ACC112 (cell line): ENCODE measurements at regions not wholly inside any gene's neighbourhood (a gene's known extent, or its start where the extent isn't known, plus 50 kb on each side); places are given as distances from the start of the nearest gene placed in this dataset.
A peak's percentile ranks its signal among the peaks of the same experiment; 100 is the strongest.

Source experiments
- H2AFZ ChIP-seq: fragments of 200-600 bp; sonication (generic); one replicate; pipeline ENCODE4 v1.6.0; 2017; ENCODE audit warnings: antibody characterized with exemption, low read length; ENCODE audit not compliant: unreplicated experiment
- H3K27ac ChIP-seq: fragments of 200-600 bp; sonication (generic); 2 replicates; pipeline ENCODE4 v1.5.1; 2014; ENCODE audit warnings: low read depth, mild to moderate bottlenecking, antibody characterized with exemption, low read length, moderate library complexity
- H3K27me3 ChIP-seq: fragments of 200-600 bp; sonication (generic); 2 replicates; pipeline ENCODE4 v1.6.1; 2014; ENCODE audit warnings: mild to moderate bottlenecking, antibody characterized with exemption, low read length, moderate library complexity, mixed read lengths; ENCODE audit not compliant: insufficient read depth
- H3K36me3 ChIP-seq: fragments of 200-600 bp; sonication (generic); 2 replicates; pipeline ENCODE4 v1.6.1; 2016; ENCODE audit warnings: mild to moderate bottlenecking, antibody characterized with exemption, low read length, moderate library complexity, mixed read lengths; ENCODE audit not compliant: insufficient read depth
- H3K4me1 ChIP-seq: fragments of 200-600 bp; sonication (generic); one replicate; pipeline ENCODE4 v1.6.1; 2016; ENCODE audit warnings: low read length, mixed read lengths; ENCODE audit not compliant: insufficient read depth, unreplicated experiment, control insufficient read depth
- H3K4me3 ChIP-seq: fragments of 200-600 bp; sonication (generic); 2 replicates; pipeline ENCODE4 v1.5.1; 2014; ENCODE audit warnings: mild to moderate bottlenecking, low read depth, low read length
- H3K79me2 ChIP-seq: fragments of 200-600 bp; sonication (generic); one replicate; pipeline ENCODE4 v1.6.0; 2016; ENCODE audit warnings: low read length; ENCODE audit not compliant: control insufficient read depth, unreplicated experiment, insufficient read depth

- H3K79me2 ChIP-seq = no peaks in the 10 kb centered on the region
- peaks cover 5% of the 10 kb centered on the region for H3K4me1 ChIP-seq
- H3K27ac ChIP-seq = no peak overlapping the region
- H2AFZ ChIP-seq = peak overlapping the region; percentile 39
- H3K27me3 ChIP-seq = peaks cover 81% of the 10 kb centered on the region
- peak overlapping the region; percentile 69 for H3K4me3 ChIP-seq
- no peaks in the 10 kb centered on the region for H3K36me3 ChIP-seq
Observed at GRCh38 chr6:28809947-28810658, 113.7 kb downstream of the TRIM27 start.

- H3K27me3 ChIP-seq = peaks cover 87% of the 10 kb centered on the region
- no peaks in the 10 kb centered on the region for H3K79me2 ChIP-seq
- no peak overlapping the region for H3K27ac ChIP-seq
Observed at GRCh38 chr6:28810659-28811053, 113.1 kb downstream of the TRIM27 start.

GRCh38 chr6:28811873-28812272, 111.9 kb downstream of the TRIM27 start:
- Histone ChIP-seq H3K4me3 (no peak overlapping the region), H3K27me3 (peaks cover 88% of the 10 kb centered on the region), H3K27ac (no peak overlapping the region), H3K79me2 (no peaks in the 10 kb centered on the region), H2AFZ (no peak overlapping the region), H3K36me3 (no peaks in the 10 kb centered on the region), H3K4me1 (peaks cover 5% of the 10 kb centered on the region)

More at GRCh38 chr6:28810659-28811053, 113.1 kb downstream of the TRIM27 start:
- H3K4me1 ChIP-seq = peaks cover 5% of the 10 kb centered on the region
- peak overlapping the region; percentile 69 for H3K4me3 ChIP-seq
- H2AFZ ChIP-seq = no peak overlapping the region
- H3K36me3 ChIP-seq = no peaks in the 10 kb centered on the region

- Histone ChIP-seq H3K4me3 (no peak overlapping the region), H3K27me3 (peaks cover 92% of the 10 kb centered on the region), H2AFZ (no peak overlapping the region), H3K4me1 (peaks cover 5% of the 10 kb centered on the region), H3K27ac (no peak overlapping the region), H3K79me2 (no peaks in the 10 kb centered on the region), H3K36me3 (no peaks in the 10 kb centered on the region)
Observed at GRCh38 chr6:28812778-28813569, 110.8 kb downstream of the TRIM27 start.

- no peaks in the 10 kb centered on the region for H3K79me2 ChIP-seq
- H3K27me3 ChIP-seq = peaks cover 91% of the 10 kb centered on the region
- H2AFZ ChIP-seq = no peak overlapping the region
- H3K4me1 ChIP-seq = peaks cover 5% of the 10 kb centered on the region
- H3K36me3 ChIP-seq = no peaks in the 10 kb centered on the region
- peak overlapping the region; percentile 62 for H3K4me3 ChIP-seq
- no peak overlapping the region for H3K27ac ChIP-seq
Observed at GRCh38 chr6:28814032-28814976, 109.5 kb downstream of the TRIM27 start.

GRCh38 chr6:28816339-28816908, 107.4 kb downstream of the TRIM27 start:
- Histone ChIP-seq H3K4me1 (peaks cover 5% of the 10 kb centered on the region), H3K27ac (no peak overlapping the region), H3K36me3 (no peaks in the 10 kb centered on the region), H3K27me3 (peaks cover 84% of the 10 kb centered on the region), H3K79me2 (no peaks in the 10 kb centered on the region), H2AFZ (no peak overlapping the region), H3K4me3 (peak overlapping the region; percentile 34)

GRCh38 chr6:28816909-28817807, 106.6 kb downstream of the TRIM27 start:
- H2AFZ ChIP-seq = no peak overlapping the region
- peaks cover 5% of the 10 kb centered on the region for H3K4me1 ChIP-seq
- H3K79me2 ChIP-seq = no peaks in the 10 kb centered on the region
- H3K27me3 ChIP-seq = peaks cover 81% of the 10 kb centered on the region
- peak overlapping the region; percentile 65 for H3K4me3 ChIP-seq
- no peak overlapping the region for H3K27ac ChIP-seq
- H3K36me3 ChIP-seq = no peaks in the 10 kb centered on the region

- Histone ChIP-seq H3K27me3 (peaks cover 76% of the 10 kb centered on the region), H3K79me2 (no peaks in the 10 kb centered on the region), H3K36me3 (no peaks in the 10 kb centered on the region), H3K27ac (no peak overlapping the region), H2AFZ (no peak overlapping the region), H3K4me1 (peaks cover 5% of the 10 kb centered on the region), H3K4me3 (peak overlapping the region; percentile 65)
Observed at GRCh38 chr6:28817808-28818145, 106.0 kb downstream of the TRIM27 start.

GRCh38 chr6:28824793-28825731, 98.7 kb downstream of the TRIM27 start:
- peaks cover 81% of the 10 kb centered on the region for H3K27me3 ChIP-seq
- no peak overlapping the region for H2AFZ ChIP-seq

More at GRCh38 chr6:28824793-28825731, 98.7 kb downstream of the TRIM27 start:
- Histone ChIP-seq H3K4me1 (no peaks in the 10 kb centered on the region), H3K4me3 (peak overlapping the region; percentile 5; the same call in 1 of the 2 replicates), H3K36me3 (no peaks in the 10 kb centered on the region), H3K79me2 (no peaks in the 10 kb centered on the region), H3K27ac (no peak overlapping the region)
